Skeletal muscle tissue (tissue), 4 donors: ENCODE measurements at regions not wholly inside any gene's neighbourhood (a gene's known extent, or its start where the extent isn't known, plus 50 kb on each side); places are given as distances from the start of the nearest gene placed in this dataset. TPM values are rescaled to one million over a fixed set of nuclear protein-coding genes. Genes with fewer than 3 reads are reported as not detected.

ENCODE experiments used
- H3K27ac ChIP-seq: one replicate; pipeline ENCODE4 v1.7.0; 2013; ENCODE audit warnings: mild to moderate bottlenecking, low read depth, low read length, inconsistent platforms
- H3K27me3 ChIP-seq, 3 donors: one replicate each; pipeline ENCODE4 v1.7.0; 2013; ENCODE audit warnings: low read length in 3 of 3; ENCODE audit not compliant: control insufficient read depth in 3 of 3, insufficient read depth in 3 of 3
- H3K36me3 ChIP-seq, 3 donors: one replicate each; pipeline ENCODE4 v1.7.0; 2013; ENCODE audit warnings: low read length in 3 of 3; ENCODE audit not compliant: control insufficient read depth in 3 of 3, insufficient read depth in 3 of 3
- H3K4me1 ChIP-seq, 3 donors: one replicate each; pipeline ENCODE4 v1.7.0; 2013; ENCODE audit warnings: low read length in 3 of 3, mild to moderate bottlenecking in 3 of 3; ENCODE audit not compliant: control insufficient read depth in 3 of 3, insufficient read depth in 3 of 3
- H3K4me3 ChIP-seq, 3 donors: one replicate each; pipeline ENCODE4 v1.7.0; 2013; ENCODE audit warnings: low read length in 3 of 3
- H3K9ac ChIP-seq, 3 donors: one replicate each; pipeline ENCODE4 v1.7.0; 2013; ENCODE audit warnings: low read length in 3 of 3, mild to moderate bottlenecking in 3 of 3, moderate library complexity in 2 of 3, low read depth in 1 of 3
- H3K9me3 ChIP-seq, 3 donors: one replicate each; pipeline ENCODE4 v1.7.0; 2013; ENCODE audit warnings: low read length in 3 of 3; ENCODE audit not compliant: control insufficient read depth in 3 of 3
- small RNA-seq: library from RNA; depleted of rRNA; stranded (forward); fragments of <200 nt; gene quantifications from one replicate; pipeline ENCODE3, GENCODE V24; 2014
- donor health status: Osteomylitis.

DNA sequence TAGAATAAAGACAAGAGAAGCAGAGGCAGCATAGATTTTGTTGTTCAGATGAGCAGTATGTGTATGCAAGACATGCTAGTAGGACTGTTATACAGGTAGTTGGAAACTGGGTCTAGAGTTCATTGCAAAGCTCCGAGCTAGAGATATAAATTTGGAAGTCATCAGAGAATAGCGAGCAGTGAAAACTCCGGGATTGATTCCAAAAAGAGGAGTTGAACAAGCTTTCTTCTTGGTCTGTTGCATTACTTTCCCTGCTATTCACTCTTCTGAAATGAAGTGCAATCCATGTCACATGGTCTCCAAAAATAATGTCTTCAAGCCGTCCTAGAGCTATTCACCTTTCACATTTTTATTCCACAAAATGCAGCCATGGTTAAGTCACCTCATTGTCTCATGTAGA is 67.9 kb upstream of the ZNF462 start:
- Histone ChIP-seq H3K9ac (no peak overlapping the region), H3K36me3 (no peaks in the 10 kb centered on the region), H3K27ac (no peak overlapping the region), H3K27me3 (no peaks in the 10 kb centered on the region), H3K9me3 (no peaks in the 10 kb centered on the region), H3K4me3 (no peak overlapping the region), H3K4me1 (peaks cover 0 to 7% (median 5%) of the 10 kb centered on the region in 3 donors)

DNA sequence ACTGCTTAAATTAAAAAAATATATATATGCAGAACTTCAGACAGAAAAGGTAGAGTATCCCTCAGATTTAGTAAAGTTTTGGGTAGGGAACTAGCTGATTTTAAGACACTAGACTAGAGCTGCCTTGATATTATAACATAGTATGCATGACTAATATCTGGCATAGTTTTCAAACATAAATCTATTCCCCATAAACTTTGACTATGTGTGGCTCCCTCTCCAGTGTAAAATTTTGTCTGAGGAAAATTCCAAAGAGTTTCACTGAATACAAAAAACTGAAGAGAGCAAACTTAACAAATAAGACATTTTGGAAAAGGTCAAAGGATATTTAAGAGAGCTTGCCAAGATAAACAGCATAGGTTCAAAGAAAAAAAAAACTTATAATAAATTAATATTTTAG is 66.2 kb upstream of the ZNF462 start:
- Histone ChIP-seq H3K27ac (no peak overlapping the region), H3K4me1 (peaks cover 0 to 7% (median 5%) of the 10 kb centered on the region in 3 donors), H3K9ac (no peak overlapping the region), H3K4me3 (no peak overlapping the region), H3K9me3 (no peaks in the 10 kb centered on the region), H3K36me3 (no peaks in the 10 kb centered on the region), H3K27me3 (no peaks in the 10 kb centered on the region)

DNA sequence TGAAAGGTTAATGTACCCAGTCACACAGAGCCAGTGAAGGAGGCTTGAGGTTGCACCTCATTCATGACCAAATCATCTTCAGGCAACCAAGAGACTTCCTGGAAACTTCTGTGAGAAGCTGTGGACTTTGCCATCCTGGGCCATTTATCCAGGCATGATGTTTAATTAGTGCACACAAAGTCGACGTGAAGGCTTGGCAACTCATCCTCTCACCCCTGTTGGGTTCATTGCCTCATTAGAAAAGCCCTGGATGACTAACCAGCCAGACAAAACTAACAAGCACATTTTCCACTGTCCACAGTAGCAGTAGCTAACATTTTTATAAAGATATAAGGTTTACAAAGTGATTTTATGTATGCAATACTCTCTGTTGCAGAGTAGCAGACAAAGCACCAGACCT is 65.7 kb upstream of the ZNF462 start:
- no peaks in the 10 kb centered on the region for H3K36me3 ChIP-seq
- H3K9me3 ChIP-seq, result no peaks in the 10 kb centered on the region
- H3K4me3 ChIP-seq, result no peak overlapping the region
- H3K9ac ChIP-seq, result no peak overlapping the region
- H3K4me1 ChIP-seq, result peaks cover 0 to 7% (median 5%) of the 10 kb centered on the region in 3 donors
- no peak overlapping the region for H3K27ac ChIP-seq
- no peaks in the 10 kb centered on the region for H3K27me3 ChIP-seq

DNA sequence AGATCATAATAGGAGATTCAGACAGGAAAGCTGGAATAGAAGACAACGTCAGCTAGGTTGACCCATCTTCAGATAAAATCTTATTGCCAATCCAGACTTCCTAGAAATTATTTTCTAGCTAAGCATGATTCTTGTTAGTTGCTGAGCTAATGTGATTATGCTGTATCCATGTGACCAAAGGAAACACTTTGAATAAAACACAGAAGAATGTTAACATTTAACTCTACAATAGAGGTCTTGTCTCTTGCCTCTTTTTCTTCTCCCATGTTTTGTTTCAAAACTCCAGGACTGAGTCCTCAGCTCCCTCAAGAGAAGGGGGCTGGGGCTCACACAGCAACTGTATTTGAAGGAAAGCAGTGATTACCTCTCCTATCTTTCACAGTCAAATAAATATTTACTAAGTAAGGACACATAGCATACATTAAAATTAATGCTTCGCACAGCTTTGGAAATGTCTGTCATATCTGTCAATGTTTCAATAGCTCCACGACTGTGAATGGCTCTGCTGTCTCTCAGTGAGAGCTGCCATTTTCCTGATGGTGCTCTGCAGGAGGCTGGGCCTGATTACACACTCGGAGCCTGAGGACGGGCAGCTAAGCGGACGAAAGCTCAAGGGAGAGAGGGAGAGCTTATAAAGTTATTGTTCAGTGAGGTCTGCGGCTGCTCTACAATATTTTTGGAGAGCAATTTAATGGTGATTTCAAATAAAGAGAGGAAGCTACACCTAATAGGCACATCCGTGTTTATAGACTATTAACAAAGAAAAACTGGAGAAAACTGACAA is 64.8 kb upstream of the ZNF462 start:
- H3K9ac ChIP-seq, result no peak overlapping the region
- H3K4me1 ChIP-seq, result peaks cover 0 to 7% (median 5%) of the 10 kb centered on the region in 3 donors
- H3K4me3 ChIP-seq, result no peak overlapping the region
- no peaks in the 10 kb centered on the region for H3K36me3 ChIP-seq
- peak overlapping the region; percentile 29 for H3K27ac ChIP-seq
- no peaks in the 10 kb centered on the region for H3K9me3 ChIP-seq
- H3K27me3 ChIP-seq, result no peaks in the 10 kb centered on the region

DNA sequence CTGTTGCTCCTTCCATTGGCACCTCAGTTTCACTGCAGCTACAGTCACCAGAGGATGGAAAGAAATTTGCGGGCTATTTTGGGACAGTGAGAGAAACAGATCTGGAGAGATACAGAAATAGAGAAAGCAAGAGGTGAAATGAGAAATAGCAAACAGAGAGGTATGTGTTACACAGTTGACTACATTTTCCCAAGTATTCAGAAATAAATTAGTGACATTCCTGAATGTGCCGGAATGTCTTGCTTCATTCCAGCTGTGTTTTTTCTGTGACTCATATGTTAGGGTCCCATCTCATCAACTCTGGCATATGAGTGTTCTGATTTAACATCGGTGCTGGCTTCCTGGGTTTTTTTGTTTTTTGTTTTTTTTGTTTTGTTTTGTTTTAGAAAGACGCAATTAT is 63.8 kb upstream of the ZNF462 start:
- no peaks in the 10 kb centered on the region for H3K9me3 ChIP-seq
- H3K36me3 ChIP-seq, result no peaks in the 10 kb centered on the region
- no peaks in the 10 kb centered on the region for H3K27me3 ChIP-seq
- no peak overlapping the region for H3K9ac ChIP-seq
- H3K4me3 ChIP-seq, result peak overlapping the region in 2 of 3 donors; percentile 3 to 17
- H3K4me1 ChIP-seq, result peaks cover 0 to 7% (median 5%) of the 10 kb centered on the region in 3 donors
- peak overlapping the region; percentile 29 for H3K27ac ChIP-seq

DNA sequence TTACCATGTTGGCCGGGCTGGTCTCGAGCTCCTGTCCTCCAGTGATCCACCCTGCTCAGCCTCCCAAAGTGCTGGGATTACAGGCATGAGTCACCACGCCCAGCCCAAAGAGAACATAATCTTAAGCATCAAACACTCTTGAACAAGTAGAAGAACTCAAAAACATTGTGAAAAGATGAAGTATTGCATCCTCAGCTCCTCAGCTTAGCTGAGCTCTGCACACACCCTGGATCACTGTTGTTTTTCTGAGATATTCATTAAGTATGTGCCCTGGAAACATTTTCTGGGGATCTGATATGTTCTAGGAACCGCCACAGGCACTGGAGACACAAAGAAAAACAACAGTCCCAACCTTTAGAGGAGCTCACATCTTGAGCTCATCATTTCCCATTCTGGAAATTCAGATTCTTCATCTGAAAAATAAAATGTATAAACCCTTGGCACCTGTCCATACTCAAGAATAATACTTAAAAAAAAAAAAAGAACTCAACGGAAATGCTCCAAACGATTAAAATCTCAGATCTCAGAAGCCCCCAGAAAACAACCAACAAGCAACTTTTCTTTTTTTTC is 62.2 kb upstream of the ZNF462 start:
- H3K4me3 ChIP-seq, result no peak overlapping the region
- peaks cover 0 to 7% (median 5%) of the 10 kb centered on the region in 3 donors for H3K4me1 ChIP-seq
- no peaks in the 10 kb centered on the region for H3K27me3 ChIP-seq
- H3K36me3 ChIP-seq, result no peaks in the 10 kb centered on the region
- no peak overlapping the region for H3K9ac ChIP-seq
- H3K27ac ChIP-seq, result no peak overlapping the region
- no peaks in the 10 kb centered on the region for H3K9me3 ChIP-seq

DNA sequence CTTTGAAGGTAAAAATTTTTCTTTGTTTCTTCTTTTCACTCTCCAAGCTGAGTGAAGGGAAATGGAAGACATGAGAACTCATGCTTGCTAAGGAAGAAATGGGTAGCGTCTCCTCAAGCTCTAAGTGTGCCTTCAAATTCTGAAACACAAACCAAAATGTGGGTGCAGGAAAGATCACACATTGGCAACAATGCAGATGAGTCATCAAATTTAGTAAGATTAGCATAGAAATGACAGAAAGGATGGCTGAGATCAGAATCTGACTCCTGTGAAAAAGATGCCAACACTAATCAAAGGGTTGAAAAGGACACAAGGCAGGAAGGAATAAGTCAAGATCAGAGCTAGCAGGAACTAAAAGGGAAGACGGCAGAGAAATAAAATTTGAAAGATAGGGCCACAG is 61.1 kb upstream of the ZNF462 start:
- H3K27me3 ChIP-seq, result no peaks in the 10 kb centered on the region
- peaks cover 0 to 7% (median 5%) of the 10 kb centered on the region in 3 donors for H3K4me1 ChIP-seq
- no peak overlapping the region for H3K4me3 ChIP-seq
- no peak overlapping the region for H3K27ac ChIP-seq
- H3K9me3 ChIP-seq, result no peaks in the 10 kb centered on the region
- H3K36me3 ChIP-seq, result no peaks in the 10 kb centered on the region
- H3K9ac ChIP-seq, result no peak overlapping the region

Small RNA genes in the stretch of these regions (small RNA-seq; reads per million reads assigned to genes)
- not detected for gene MIR8081
